Left renal cortex interstitium (tissue), 4 donors: ENCODE measurements at regions not wholly inside any gene's neighbourhood (a gene's known extent, or its start where the extent isn't known, plus 50 kb on each side); places are given as distances from the start of the nearest gene placed in this dataset.
"Not testable (repeated sequence)": the region's sequence is repeated elsewhere in the genome, so short reads cannot be mapped to it uniquely, and the experiment has no call there.

Experiments
- DNase-seq, 4 donors: peaks; one replicate each; pipeline ENCODE4 v3.0.0-alpha.2; 2013; ENCODE audit warnings: low read depth in 4 of 4, low spot score in 2 of 4, missing footprints in 1 of 4

DNA sequence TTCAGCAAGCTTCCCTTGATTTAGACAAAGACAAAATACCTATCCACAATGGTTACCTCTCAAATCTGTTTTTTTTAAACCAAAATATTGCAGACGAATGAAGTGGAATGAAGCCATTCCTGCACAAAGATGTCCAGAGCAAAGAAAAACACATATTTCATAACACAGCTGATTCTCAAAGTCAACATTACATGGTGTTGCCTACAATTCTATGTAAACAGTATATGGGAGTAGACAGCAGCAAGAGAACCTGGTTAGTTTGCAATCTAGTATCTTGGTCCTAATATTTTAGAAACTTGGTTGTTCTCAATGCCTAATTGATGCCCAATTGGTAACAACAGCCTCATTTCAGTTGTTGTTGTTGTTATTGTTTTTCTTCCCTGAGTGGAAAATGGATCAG, 1240.9 kb upstream of the CHAC2 start:
- DNase-seq = no peak

DNA sequence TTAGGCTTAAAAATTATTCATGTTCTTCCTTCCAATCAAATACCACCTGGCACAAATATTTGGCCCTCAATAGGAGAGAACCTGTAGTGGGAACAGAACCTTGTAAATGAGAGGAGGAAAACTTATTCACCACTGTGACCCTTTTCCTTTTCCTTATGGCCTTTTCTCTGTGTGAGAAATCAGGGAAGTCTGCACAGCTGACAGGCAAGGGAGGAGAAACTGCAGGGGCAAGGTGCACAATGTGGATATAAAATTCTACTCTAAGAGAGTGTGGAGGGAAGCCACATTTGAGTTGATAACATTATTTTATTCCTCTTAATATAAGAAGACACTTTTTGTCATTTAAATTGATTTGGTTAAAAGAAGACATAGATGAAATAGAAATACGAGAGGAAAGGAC, 1247.0 kb upstream of the CHAC2 start:
- no peak for DNase-seq

DNA sequence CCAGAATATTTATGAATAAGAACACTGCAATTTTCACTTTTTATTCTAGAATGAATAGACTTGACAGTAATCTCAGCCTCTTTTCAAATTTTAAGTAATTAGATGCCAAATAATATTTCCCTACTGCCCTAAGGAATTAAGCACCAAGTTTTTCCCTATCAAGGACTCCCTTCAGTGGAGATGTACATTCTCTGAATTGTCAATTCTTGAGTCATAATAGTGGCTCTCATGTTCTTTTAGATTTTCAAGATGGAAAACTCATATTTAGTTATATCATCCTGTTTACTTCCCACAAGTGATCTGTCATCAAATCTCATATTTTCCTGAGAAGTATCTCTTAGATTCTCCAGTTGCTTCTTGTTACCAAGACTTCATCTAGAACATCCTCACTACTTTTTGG, 1248.9 kb upstream of the CHAC2 start:
- DNase-seq = no peak

DNA sequence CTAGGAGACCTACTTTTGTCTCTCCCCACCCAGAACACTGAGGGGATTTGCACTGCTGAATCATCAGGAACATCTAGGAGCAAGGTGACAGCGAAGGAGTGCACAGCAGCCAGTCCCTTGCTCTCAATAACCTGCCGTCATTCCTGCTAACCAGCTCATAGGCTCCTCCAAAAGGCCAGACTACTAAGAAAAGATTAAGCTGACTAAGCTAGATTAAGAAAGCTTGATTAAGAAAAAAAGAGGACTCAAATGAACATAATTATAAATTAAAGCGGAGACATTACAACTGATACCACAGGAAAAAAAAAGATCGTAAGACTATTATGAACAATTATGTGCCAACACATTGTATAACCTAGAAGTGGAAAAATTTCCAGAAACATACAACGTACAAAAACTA, 1254.8 kb upstream of the CHAC2 start:
- no peak for DNase-seq

DNA sequence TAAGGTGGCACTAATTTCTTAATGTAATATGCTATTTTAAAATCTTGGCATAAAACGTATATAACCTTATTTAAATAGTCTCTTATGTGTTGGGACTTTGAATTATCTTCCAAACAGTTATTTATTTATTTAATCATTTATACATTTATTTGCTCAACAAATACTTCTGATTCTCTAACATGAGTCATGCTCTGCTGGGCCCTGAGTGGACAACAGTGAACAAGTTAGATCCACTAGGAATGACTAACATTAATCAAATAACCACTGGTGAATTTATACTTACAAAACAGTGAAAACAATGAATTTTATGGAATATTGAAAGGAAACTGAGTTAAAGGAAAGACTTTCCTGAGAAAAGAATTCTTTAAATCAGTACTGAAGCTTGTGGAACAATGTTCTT, 1257.2 kb upstream of the CHAC2 start:
- DNase-seq = no peak

DNA sequence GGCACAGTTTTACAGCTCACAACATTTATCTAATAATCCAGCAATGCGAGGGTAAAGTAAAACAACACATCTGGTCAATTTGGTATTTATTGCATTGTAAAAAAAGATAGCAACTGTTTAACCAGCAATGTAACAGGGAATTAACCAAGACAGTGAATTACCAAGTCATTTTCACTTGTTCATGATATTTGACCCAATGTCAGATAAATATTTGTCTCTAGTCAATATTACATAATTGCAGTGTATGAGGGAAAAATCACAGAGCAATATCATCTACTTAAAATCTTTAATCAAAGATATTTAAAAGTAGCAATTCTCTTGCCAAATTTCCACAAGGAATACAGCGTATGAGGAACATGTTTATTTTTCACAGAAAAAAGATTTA, 1265.1 kb upstream of the CHAC2 start:
- no peak for DNase-seq

DNA sequence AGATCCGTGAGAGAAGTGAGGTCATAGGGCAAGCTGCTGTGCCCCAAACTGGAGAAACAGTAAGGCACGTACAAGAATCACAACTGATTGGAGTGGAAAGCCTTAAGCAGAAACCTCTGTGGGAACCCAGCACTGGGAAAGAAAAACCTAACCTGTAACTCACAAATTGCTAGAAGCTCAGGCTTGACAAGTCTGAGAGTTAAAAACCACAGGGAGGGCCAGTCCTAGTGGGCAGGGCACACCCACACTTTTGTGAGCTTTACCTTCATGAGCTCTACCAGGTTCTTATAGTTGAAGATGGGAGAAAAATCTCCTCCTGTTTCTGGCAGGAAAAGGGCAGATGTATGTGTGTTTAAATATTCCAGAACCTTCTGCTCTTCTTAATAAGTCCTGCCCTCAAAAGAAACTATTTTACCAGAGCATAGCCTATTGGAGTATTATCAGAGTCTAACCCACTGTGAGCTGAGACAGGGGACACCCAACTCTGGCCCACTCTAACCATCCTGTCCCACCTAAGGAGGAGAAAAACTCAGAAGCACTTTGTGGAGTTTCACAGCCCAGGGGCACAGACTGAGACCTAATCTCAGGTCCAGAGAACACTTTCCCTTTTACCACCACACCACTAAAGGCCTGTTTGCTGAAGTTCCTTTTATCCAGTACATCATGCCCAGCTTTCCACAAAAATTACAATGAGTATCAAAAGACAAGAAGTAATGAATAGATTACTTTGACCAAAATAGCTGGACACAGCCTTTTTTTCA, 1265.7 kb upstream of the CHAC2 start:
- DNase-seq = no peak

DNA sequence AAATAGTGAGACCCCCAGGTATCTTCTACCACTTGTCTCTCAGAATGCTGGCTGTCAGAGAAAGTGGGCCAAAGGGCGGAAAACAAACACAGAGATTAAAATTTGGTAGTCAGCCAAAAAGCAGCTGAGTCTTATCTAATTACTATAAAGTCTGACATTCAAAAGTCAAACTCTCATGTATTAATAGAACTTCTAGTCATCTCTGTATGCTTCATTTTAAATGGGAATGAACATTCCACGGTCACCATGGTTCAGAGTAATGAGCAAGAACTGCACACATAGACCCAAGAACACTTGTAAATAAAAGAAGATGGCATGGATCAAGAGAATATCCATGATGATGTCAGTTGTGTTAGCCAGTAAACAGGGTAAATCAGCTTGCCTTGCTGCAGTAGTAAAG, 1267.0 kb upstream of the CHAC2 start:
- no peak for DNase-seq

DNA sequence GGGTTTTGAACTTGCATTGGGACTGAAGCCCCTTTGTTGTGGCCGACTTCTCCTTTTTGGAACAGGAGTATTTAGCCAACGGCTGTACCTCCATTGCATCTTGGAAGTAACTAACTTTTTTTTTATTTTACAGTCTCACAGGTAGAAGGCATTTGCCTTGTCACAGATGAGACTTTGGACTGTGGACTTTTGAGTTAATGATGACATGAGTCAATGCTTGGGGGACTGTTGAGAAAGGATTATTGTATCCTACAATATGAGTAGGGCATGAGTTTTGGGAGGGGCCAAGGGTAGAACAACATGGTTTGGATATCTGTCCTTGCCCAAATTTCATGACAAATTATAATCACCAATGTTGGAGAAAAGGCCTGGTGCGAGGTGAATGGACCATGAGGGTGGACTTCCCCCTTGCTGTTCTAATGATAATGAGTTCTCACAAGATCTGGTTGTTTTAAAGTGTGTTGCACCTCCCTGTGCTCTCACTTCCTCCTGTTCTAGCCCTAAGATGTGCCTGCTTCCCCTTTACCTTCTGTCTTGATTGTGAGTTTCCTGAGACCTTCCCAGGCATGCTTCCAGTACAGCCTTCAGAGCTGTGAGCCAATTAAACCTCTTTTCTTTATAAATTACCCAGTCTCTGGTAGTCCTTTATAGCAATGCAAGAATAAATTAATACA, 1269.4 kb upstream of the CHAC2 start:
- DNase-seq = no peak

DNA sequence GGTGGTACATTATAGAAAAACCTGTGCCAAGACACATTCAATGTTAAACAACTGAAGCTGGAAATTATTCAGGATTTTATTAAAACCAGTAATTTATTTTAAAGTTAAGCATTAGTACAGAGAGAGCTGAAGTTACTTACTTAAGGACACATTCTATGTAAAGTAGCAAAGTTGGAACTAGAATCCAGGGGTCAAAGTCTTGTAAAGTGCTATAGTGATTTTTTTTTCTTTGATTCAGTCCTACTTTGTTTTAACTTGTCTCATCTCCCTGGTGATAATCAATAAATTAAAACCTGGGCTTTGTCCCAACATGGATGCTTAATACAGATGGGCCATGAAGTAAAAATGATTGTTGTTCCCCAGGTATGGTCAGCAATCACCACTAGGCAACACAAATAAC, 1271.8 kb upstream of the CHAC2 start:
- no peak for DNase-seq

DNA sequence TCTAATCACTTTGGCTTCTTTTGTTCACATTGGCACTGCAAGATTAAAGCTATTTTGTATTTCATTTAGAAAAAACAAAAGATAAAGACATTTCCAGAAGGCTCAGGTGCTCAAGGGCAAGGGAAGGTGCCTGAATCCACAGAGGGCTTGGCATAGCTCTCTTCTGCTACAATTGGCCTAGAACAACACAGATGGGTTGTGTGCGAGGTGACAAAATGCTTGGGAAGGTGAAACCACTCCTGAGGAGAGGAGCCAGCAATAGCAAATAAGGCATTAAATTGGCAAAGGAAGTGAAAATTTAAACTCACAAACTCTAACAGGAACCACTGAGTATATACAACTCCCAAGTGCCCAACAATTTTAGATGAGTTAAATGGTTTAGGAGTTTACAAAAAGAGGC, 1290.4 kb upstream of the CHAC2 start:
- no peak for DNase-seq

DNA sequence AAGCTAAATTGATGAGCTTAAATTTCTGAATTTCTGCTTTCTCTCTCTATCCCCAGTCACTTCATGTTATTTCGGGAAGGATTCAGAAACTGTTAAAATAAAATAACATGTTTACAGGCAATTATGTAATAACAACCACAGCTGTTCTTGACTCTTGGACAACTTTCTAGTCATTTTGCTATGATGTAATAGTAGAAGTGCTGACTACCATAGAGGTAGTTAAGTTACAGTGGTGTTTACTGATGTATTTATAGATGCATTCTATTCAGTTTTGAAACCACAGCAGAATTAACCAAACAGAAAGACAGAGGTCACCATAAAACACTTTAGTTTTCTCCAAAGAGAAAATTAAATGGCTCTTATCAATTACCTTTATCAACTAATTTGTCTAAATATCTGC, 1292.0 kb upstream of the CHAC2 start:
- no peak for DNase-seq

DNA sequence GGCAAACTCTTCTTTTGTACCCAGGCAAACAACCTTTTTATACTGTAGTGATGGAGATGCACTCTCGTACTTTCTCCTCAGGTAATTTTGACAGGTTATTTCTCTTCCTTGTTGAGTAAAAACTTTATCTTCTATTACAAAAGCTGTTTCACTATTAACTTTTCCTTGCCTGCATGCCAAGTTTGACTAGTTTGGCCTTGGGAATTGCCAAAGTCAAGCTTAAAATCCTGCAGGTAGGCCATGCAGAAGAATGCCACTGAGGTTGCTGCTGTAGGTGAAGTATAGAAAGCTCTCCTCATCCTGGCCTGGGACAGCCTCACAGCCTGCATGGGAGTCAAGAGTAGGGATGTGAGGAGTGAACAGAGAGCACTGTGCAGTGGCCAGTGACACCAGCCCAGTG, 1293.5 kb upstream of the CHAC2 start:
- no peak for DNase-seq

DNA sequence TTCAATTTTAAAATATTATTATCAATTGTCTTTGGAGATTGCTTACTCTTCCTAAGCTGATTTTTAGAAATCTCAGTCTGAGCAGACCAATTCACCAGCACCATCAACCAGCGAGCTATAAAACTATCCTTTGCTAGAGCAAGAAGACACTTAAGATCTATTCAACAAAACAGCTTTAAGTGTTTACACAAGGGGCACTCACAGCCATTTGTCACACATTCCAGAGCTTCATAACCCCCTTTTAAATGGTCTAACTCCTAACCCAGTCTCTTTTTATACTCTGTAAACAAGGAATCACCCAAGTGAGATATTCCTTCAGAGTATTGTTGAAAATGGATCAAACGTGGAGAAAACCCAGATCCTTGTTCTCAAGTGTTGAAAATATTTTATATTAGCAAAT, 1294.1 kb upstream of the CHAC2 start:
- DNase-seq = no peak

DNA sequence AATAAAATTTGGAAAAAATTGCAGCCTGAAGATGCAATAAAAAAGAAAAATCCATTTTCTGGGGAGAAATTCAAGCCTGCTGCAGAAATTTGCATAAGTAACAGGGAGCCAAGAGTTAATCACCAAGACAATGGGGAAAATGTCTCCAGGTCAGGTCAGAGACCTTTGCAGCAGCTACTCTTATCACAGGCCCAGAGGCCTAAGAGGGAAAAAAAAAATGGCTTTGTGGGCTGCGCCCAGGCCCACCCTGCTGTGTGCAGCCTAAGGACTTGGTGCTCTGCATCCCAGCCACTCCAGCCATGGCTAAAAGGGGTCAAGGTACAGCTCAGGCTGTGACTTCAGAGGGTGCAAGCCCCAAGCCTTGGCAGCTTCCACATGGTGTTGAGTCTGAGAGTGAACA, 1297.1 kb upstream of the CHAC2 start:
- not testable (repeated sequence) for DNase-seq

DNA sequence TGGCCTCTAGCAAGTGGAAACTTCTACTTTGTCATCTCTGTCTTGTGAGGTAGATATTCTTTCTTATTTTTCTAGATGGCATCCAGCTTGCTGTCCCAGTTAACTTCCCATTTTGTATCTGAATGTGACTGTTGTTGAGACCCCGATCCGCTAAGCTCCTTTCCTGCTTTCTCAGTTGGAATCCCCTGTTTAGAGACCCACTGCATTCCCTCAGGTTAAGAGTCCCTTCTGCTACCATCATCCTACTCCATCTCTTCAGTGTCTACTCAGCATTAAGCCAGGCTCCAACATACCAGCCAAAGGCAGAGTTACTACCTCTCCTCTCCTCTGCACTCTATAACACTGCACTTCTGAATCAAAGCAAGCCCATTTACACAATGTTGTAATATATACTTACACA, 1300.4 kb upstream of the CHAC2 start:
- DNase-seq = no peak

DNA sequence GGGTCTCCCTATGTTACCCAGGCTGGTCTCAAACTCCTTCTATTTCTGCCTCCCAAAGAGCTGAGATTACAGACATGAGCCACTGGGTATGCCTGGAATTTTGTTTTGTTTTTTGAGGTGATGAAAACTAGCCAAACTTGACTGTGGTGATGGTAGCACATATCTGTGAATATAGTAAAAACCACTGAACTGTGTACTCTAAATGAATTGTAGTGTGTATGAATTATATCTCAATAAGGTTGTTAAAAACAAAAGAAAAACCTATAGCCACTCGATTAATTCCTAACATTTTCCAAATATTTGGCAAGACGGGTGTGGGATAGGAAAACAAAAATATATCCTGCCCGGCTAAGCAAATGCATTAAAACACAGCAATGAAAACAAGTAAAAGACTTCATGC, 1302.3 kb upstream of the CHAC2 start:
- DNase-seq = no peak

DNA sequence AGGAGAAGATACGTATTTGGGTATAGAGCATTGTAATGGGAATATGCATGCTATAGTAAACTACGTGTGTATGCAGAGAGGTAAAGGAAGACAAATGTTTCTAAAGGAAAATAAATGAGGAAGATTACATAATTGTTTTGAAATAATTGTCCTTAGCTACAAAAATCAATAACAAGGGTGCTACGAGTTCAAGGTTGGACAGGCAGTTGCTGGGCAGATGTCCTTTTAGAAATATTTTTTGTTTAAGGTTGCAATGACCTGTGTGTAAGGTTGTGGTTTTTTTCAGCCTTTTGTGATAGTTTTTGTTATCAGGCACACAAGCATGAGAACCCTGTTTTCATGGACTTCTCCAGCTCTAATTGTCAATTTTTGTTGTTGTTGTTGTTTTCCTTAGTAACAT, 1304.1 kb upstream of the CHAC2 start:
- no peak for DNase-seq

DNA sequence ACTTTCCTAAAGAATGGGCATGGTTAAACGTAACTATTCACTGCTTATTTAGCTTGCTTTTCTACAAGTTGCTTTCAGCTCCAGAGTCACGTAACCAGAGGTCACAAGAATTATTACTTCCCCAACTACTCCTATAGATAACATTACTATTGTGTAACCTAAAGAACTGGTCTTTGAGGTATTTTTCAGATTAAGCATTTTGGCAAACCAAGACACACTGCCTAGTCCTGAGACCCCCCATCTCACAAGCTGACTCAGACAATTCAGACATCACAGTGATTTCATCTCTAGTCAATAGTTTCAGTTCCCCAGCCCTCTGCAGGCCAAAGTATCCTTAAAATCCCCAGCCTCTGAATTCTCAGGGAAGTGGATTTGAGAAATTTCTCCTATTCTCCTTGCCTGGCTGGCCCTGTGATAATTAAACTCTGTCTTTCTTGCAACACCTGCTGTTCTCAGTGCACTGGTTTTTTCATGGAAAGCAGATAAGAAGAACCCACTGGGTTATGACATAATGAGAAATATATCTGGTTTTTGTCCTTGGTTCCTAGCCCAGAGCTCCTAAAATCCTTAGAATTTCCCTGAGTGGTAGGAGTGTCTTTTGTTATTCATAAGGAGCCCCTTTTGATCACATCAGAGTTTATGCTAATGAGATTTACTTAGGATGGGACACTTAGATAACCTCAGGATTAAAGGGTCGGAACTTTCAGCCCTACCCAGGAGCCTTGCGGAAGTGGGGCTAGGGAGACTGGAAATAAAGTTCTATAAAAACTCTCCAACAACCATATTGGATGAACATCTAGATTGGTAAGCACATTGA, 1310.8 kb upstream of the CHAC2 start:
- no peak for DNase-seq

DNA sequence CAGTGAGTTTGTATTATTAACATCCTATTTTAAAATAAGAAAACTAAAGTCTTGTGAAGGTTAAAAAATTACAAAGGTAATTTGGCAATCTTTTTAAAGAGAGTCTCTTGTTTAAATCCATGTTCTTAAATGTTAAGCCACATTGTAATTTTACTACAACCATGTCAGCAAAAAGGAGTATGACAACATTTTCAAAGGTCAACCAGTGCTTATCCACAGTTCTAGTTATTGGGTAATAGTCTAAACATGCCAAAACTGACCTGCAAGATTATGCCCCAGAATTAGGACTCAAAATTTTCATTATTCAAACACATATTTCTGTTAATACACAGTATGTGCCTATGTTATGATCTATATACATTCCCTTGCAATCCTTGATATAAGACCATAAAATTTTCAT, 1312.6 kb upstream of the CHAC2 start:
- no peak for DNase-seq

DNA sequence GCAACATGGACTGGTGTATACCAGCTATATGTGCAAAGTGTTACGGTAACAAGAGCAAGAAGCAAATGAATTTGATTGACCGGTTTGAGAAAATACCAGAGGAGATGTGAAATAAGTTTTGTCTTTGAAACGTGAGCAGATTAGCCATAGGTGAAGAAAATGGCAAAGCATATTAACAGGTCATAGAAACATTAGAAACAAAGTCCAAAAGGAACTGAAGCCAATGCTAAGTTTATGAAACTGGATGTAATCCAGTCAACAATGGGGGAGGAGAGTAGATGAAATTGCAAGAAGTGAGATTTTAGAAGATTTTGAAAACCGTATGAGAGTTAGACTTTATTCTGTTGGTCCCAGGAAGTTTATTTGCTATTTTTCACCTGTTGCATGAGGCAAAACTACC, 1315.4 kb upstream of the CHAC2 start:
- no peak for DNase-seq

DNA sequence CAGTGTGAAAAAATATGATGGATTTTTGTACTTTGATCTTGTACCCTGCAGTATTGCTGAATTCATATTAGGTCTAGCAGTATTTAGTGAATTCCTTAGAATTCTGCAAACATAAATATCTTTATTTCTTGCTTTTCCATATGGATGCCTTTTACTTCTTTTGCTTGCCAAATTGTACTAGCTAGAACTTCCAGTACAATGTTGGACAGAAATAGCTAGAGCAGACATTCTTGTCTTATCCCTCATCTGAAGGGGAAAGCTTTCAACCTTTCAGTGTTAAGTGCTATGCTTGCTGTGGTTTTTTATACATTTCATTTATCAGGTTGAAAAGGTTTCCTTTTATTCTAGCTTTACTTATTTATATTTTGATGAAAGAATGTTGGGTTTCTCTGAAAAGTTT, 1321.9 kb upstream of the CHAC2 start:
- no peak for DNase-seq
